Fibroblast of villous mesenchyme (primary cell): ENCODE measurements at regions not wholly inside any gene's neighbourhood (a gene's known extent, or its start where the extent isn't known, plus 50 kb on each side); places are given as distances from the start of the nearest gene placed in this dataset.
"Not testable (repeated sequence)": the region's sequence is repeated elsewhere in the genome, so short reads cannot be mapped to it uniquely, and the experiment has no call there.

Experiments
- DNase-seq: peaks from one replicate; pipeline ENCODE4 v3.0.0-alpha.2; 2010; ENCODE audit warnings: low read depth
- H3K4me3 ChIP-seq: 2 replicates; pipeline ENCODE4 v1.5.1; 2011; ENCODE audit warnings: low read depth, mild to moderate bottlenecking, low read length
- CTCF ChIP-seq: IDR thresholded peaks from 2 replicates; pipeline ENCODE4 v1.5.1; 2012; ENCODE audit warnings: low read depth, mild to moderate bottlenecking, low read length; ENCODE audit not compliant: insufficient read depth

GRCh38 chr6:94562846-94563245 is 1014.5 kb upstream of the MANEA start:
- no peak for DNase-seq
- no peak for TF ChIP-seq CTCF
- H3K4me3 ChIP-seq: no peak overlapping the region

GRCh38 chr6:94559829-94560537 is 1017.4 kb upstream of the MANEA start:
- no peak overlapping the region for H3K4me3 ChIP-seq
- no peak for TF ChIP-seq CTCF
- DNase-seq: no peak

GRCh38 chr6:94557207-94557606 is 1020.1 kb upstream of the MANEA start:
- not testable (repeated sequence) for DNase-seq, H3K4me3 ChIP-seq

GRCh38 chr6:94548201-94548600 is 1029.1 kb upstream of the MANEA start:
- DNase-seq: no peak
- H3K4me3 ChIP-seq: no peak overlapping the region
- no peak for TF ChIP-seq CTCF

- no peak for DNase-seq
- TF ChIP-seq CTCF: no peak
- H3K4me3 ChIP-seq: no peak overlapping the region
Measured at GRCh38 chr6:94535798-94536197, 1041.5 kb upstream of the MANEA start.

GRCh38 chr6:94511502-94512088 is 1065.7 kb upstream of the MANEA start:
- TF ChIP-seq CTCF: no peak
- no peak for DNase-seq
- H3K4me3 ChIP-seq: no peak overlapping the region

- DNase-seq: no peak
- no peak for TF ChIP-seq CTCF
- no peak overlapping the region for H3K4me3 ChIP-seq
Measured at GRCh38 chr6:94510877-94511276, 1066.5 kb upstream of the MANEA start.
